Esophagus squamous epithelium (tissue), 4 donors: ENCODE measurements at regions not wholly inside any gene's neighbourhood (a gene's known extent, or its start where the extent isn't known, plus 50 kb on each side); places are given as distances from the start of the nearest gene placed in this dataset.

Source experiments
- CTCF ChIP-seq, 6 experiments: fragments of 450-650 bp in 4 of 6; fragments of 200-600 bp in 2 of 6; sonication (generic) in 2 of 6; IDR thresholded peaks; one replicate each; pipeline ENCODE4 v1.5.1; 2016 to 2019; ENCODE audit warnings: antibody characterized with exemption in 6 of 6, mild to moderate bottlenecking in 4 of 6, moderate library complexity in 4 of 6
- POLR2A ChIP-seq, 4 donors: fragments of 450-650 bp; IDR thresholded peaks; one replicate each; pipeline ENCODE4 v1.6.1; 2017; ENCODE audit warnings: antibody characterized with exemption in 4 of 4, mild to moderate bottlenecking in 4 of 4, moderate library complexity in 3 of 4

GRCh38 chr7:120131096-120131839 lies 141.7 kb upstream of the KCND2 start:
- TF ChIP-seq CTCF (IDR thresholded peaks at IDR 0.05) (no peak), POLR2A (IDR thresholded peaks at IDR 0.05) (no peak)
